ENCODE measurements at regions not wholly inside any gene's neighbourhood (a gene's known extent, or its start where the extent isn't known, plus 50 kb on each side); places are given as distances from the start of the nearest gene placed in this dataset.
"Not testable (repeated sequence)": the region's sequence is repeated elsewhere in the genome, so short reads cannot be mapped to it uniquely, and the experiment has no call there.

DNA sequence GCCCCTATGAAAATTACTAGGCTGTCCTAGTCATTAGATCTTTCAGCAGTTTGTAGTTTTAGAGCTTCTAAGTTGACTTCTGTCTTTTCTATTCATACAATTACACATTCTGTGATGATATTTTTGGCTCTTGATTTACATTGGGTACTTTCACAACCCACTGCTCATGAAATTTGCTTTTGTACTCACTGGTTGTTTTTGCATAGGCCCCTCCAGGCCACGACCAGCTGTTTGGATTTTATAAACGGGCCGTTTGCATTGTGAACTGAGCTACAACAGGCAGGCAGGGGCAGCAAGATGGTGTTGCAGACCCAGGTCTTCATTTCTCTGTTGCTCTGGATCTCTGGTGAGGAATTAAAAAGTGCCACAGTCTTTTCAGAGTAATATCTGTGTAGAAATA, 193.8 kb downstream of the RPIA start:
- no peak overlapping the region for H3K27ac ChIP-seq (ENCODE audit: low read length)
- no peak overlapping the region for H3K4me2 ChIP-seq (ENCODE audit: low read length)
- no peaks in the 10 kb centered on the region for H3K9me3 ChIP-seq (ENCODE audit: low read length)
- H3K4me1 ChIP-seq (ENCODE audit: insufficient read depth, low read length): no peaks in the 10 kb centered on the region
- H3K9me2 ChIP-seq (replicated peaks; ENCODE audit: low read length): no peaks in the 10 kb centered on the region
- ATAC-seq (no peak), DNase-seq (no peak)
- no peak for TF ChIP-seq EZH2phosphoT487 (IDR thresholded peaks at IDR 0.05; ENCODE audit: borderline replicate concordance, low read length)
- TF ChIP-seq CTCF (conservative IDR thresholded peaks at IDR 0.05; ENCODE audit: low read depth, low read length): no peak
- no peak for TF ChIP-seq EZH2 (IDR thresholded peaks at IDR 0.05; ENCODE audit: low read length, unreplicated experiment)
- CTCF ChIA-PET: no interaction called here
- BruUV-seq (replicated peaks): no TSS peak
- no peaks in the 10 kb centered on the region for H3K79me2 ChIP-seq (ENCODE audit: low read length)
- intact Hi-C loops (cut with micrococcal nuclease): no loop called here
- POLR2A ChIA-PET (ENCODE audit: unreplicated experiment): no interaction called here
- H3K27me3 ChIP-seq (ENCODE audit: low read length): peaks cover 50% of the 10 kb centered on the region
- H3K36me3 ChIP-seq (ENCODE audit: low read depth, low read length): no peaks in the 10 kb centered on the region
- H3F3A ChIP-seq (ENCODE audit: low read length, unreplicated experiment): no peaks in the 10 kb centered on the region
- H4K20me1 ChIP-seq (ENCODE audit: low read length): no peaks in the 10 kb centered on the region
- H3K4me3 ChIP-seq (ENCODE audit: low read length): no peak overlapping the region
- H3K9ac ChIP-seq (ENCODE audit: low read length): no peak overlapping the region
- H2AFZ ChIP-seq (ENCODE audit: low read length): no peak overlapping the region

DNA sequence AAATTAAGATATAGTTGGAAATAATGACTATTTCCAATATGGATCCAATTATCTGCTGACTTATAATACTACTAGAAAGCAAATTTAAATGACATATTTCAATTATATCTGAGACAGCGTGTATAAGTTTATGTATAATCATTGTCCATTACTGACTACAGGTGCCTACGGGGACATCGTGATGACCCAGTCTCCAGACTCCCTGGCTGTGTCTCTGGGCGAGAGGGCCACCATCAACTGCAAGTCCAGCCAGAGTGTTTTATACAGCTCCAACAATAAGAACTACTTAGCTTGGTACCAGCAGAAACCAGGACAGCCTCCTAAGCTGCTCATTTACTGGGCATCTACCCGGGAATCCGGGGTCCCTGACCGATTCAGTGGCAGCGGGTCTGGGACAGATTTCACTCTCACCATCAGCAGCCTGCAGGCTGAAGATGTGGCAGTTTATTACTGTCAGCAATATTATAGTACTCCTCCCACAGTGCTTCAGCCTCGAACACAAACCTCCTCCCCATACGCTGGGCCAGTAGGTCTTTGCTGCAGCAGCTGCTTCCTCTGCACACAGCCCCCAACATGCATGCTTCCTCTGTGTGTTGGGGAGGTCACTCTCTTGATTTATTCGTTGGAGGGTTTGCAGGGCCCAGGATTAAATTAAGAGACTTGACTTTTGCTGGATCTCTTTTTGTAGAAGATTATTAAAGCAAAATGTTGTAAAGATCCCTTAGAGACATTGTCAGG, 194.4 kb downstream of the RPIA start:
- no peak overlapping the region for H3K4me2 ChIP-seq (ENCODE audit: low read length)
- ChIA-PET POLR2A (ENCODE audit: unreplicated experiment) (no interaction called here), CTCF (no interaction called here)
- TF ChIP-seq EZH2phosphoT487 (IDR thresholded peaks at IDR 0.05; ENCODE audit: borderline replicate concordance, low read length) (no peak), CTCF (conservative IDR thresholded peaks at IDR 0.05; ENCODE audit: low read depth, low read length) (no peak), EZH2 (IDR thresholded peaks at IDR 0.05; ENCODE audit: low read length, unreplicated experiment) (no peak)
- BruUV-seq (replicated peaks): no TSS peak
- no peak overlapping the region for H3K4me3 ChIP-seq (ENCODE audit: low read length)
- no peak for ATAC-seq
- no peaks in the 10 kb centered on the region for H3K4me1 ChIP-seq (ENCODE audit: insufficient read depth, low read length)
- H3K9me3 ChIP-seq (ENCODE audit: low read length): no peaks in the 10 kb centered on the region
- no peaks in the 10 kb centered on the region for H3K36me3 ChIP-seq (ENCODE audit: low read depth, low read length)
- no peaks in the 10 kb centered on the region for H3F3A ChIP-seq (ENCODE audit: low read length, unreplicated experiment)
- H4K20me1 ChIP-seq (ENCODE audit: low read length): no peaks in the 10 kb centered on the region
- H3K79me2 ChIP-seq (ENCODE audit: low read length): no peaks in the 10 kb centered on the region
- H3K9me2 ChIP-seq (replicated peaks; ENCODE audit: low read length): no peaks in the 10 kb centered on the region
- H3K27ac ChIP-seq (ENCODE audit: low read length): no peak overlapping the region
- intact Hi-C loops (cut with micrococcal nuclease): no loop called here
- peaks cover 50% of the 10 kb centered on the region for H3K27me3 ChIP-seq (ENCODE audit: low read length)
- H2AFZ ChIP-seq (ENCODE audit: low read length): no peak overlapping the region
- no peak for DNase-seq
- no peak overlapping the region for H3K9ac ChIP-seq (ENCODE audit: low read length)

GRCh38 chr2:88887466-88887865, 196.0 kb downstream of the RPIA start:
- peaks cover 42% of the 10 kb centered on the region for H3K27me3 ChIP-seq (ENCODE audit: low read length)
- POLR2A ChIA-PET (ENCODE audit: unreplicated experiment); H3K9ac ChIP-seq (ENCODE audit: low read length); H3K9me3 ChIP-seq (ENCODE audit: low read length); ATAC-seq; intact Hi-C loops (cut with micrococcal nuclease); H3K36me3 ChIP-seq (ENCODE audit: low read depth, low read length); H3K27ac ChIP-seq (ENCODE audit: low read length); BruUV-seq (replicated peaks); H4K20me1 ChIP-seq (ENCODE audit: low read length); H3K4me2 ChIP-seq (ENCODE audit: low read length); DNase-seq; H3F3A ChIP-seq (ENCODE audit: low read length, unreplicated experiment); H3K4me3 ChIP-seq (ENCODE audit: low read length); H2AFZ ChIP-seq (ENCODE audit: low read length); H3K4me1 ChIP-seq (ENCODE audit: insufficient read depth, low read length); H3K79me2 ChIP-seq (ENCODE audit: low read length); CTCF ChIA-PET; H3K9me2 ChIP-seq (replicated peaks; ENCODE audit: low read length): not testable (repeated sequence)
